ENCODE measurements at regions not wholly inside any gene's neighbourhood (a gene's known extent, or its start where the extent isn't known, plus 50 kb on each side); places are given as distances from the start of the nearest gene placed in this dataset.

- Histone ChIP-seq H4K91ac (ENCODE audit: low read depth, low read length, poor library complexity) (no peak overlapping the region), H3K14ac (ENCODE audit: low read length) (no peak overlapping the region), H2BK120ac (ENCODE audit: low read depth, low read length) (no peak overlapping the region), H4K8ac (ENCODE audit: low read depth, low read length) (no peak overlapping the region), H2BK5ac (ENCODE audit: low read length) (no peak overlapping the region), H3K27ac (replicated peaks; ENCODE audit: low read length) (no peak overlapping the region), H2BK12ac (ENCODE audit: low read length) (no peak overlapping the region), H3K23ac (ENCODE audit: low read depth, low read length, poor library complexity) (no peak overlapping the region), H2BK15ac (ENCODE audit: low read length) (no peak overlapping the region), H2AK5ac (ENCODE audit: low read depth, low read length) (no peak overlapping the region), H3K36me3 (replicated peaks in 1 of 2; ENCODE audit: control insufficient read depth in 2 of 2, insufficient read depth in 2 of 2, low read length in 2 of 2) (no peaks in the 10 kb centered on the region), H3K9ac (ENCODE audit: low read depth, low read length, poor library complexity) (no peak overlapping the region), H3K79me1 (ENCODE audit: low read depth, low read length) (no peaks in the 10 kb centered on the region), H3K4me3 (ENCODE audit: low read length in 2 of 2) (no peak overlapping the region), H3K4me1 (ENCODE audit: control insufficient read depth in 2 of 2, insufficient read depth in 1 of 2, low read depth in 1 of 2, low read length in 2 of 2) (peaks cover 22 to 28% of the 10 kb centered on the region in 2 donors), H3K9me3 (replicated peaks in 1 of 2; ENCODE audit: control insufficient read depth in 2 of 2, insufficient read depth in 1 of 2, low read depth in 1 of 2, low read length in 2 of 2) (no peaks in the 10 kb centered on the region), H3K18ac (ENCODE audit: low read length) (no peak overlapping the region), H3K4me2 (ENCODE audit: insufficient read depth, low read length, poor library complexity, severe bottlenecking) (no peak overlapping the region), H2AFZ (ENCODE audit: low read length) (no peak overlapping the region), H3K4ac (ENCODE audit: low read length) (no peak overlapping the region), H3K27me3 (ENCODE audit: control insufficient read depth in 3 of 3, insufficient read depth in 3 of 3, low read depth in 1 of 3, low read length in 3 of 3) (no peaks in the 10 kb centered on the region)
- no peak for DNase-seq (ENCODE audit: low spot score)
- WGBS, 2 donors (ENCODE audit: extremely low coverage in 2 of 2, insufficient read length in 2 of 2, insufficient replicate concordance in 1 of 2), result no CpG with 5 or more reads among the region's 4 CpGs
Observed at GRCh38 chr10:78550090-78550489, 516.4 kb downstream of the RPS24 start.

- WGBS, 2 donors (ENCODE audit: extremely low coverage in 2 of 2, insufficient read length in 2 of 2, insufficient replicate concordance in 1 of 2), result no CpG with 5 or more reads among the region's 4 CpGs
- Histone ChIP-seq H2BK15ac (ENCODE audit: low read length) (no peak overlapping the region), H3K4me1 (ENCODE audit: control insufficient read depth in 2 of 2, insufficient read depth in 1 of 2, low read depth in 1 of 2, low read length in 2 of 2) (peaks cover 22 to 28% of the 10 kb centered on the region in 2 donors), H2BK12ac (ENCODE audit: low read length) (no peak overlapping the region), H3K18ac (ENCODE audit: low read length) (no peak overlapping the region), H2AFZ (ENCODE audit: low read length) (no peak overlapping the region), H3K36me3 (replicated peaks in 1 of 2; ENCODE audit: control insufficient read depth in 2 of 2, insufficient read depth in 2 of 2, low read length in 2 of 2) (no peaks in the 10 kb centered on the region), H2BK5ac (ENCODE audit: low read length) (no peak overlapping the region), H4K91ac (ENCODE audit: low read depth, low read length, poor library complexity) (no peak overlapping the region), H3K23ac (ENCODE audit: low read depth, low read length, poor library complexity) (no peak overlapping the region), H3K14ac (ENCODE audit: low read length) (no peak overlapping the region), H3K4me2 (ENCODE audit: insufficient read depth, low read length, poor library complexity, severe bottlenecking) (no peak overlapping the region), H4K8ac (ENCODE audit: low read depth, low read length) (no peak overlapping the region), H2AK5ac (ENCODE audit: low read depth, low read length) (no peak overlapping the region), H3K9ac (ENCODE audit: low read depth, low read length, poor library complexity) (no peak overlapping the region), H2BK120ac (ENCODE audit: low read depth, low read length) (no peak overlapping the region), H3K4me3 (ENCODE audit: low read length in 2 of 2) (no peak overlapping the region), H3K4ac (ENCODE audit: low read length) (no peak overlapping the region), H3K27ac (replicated peaks; ENCODE audit: low read length) (no peak overlapping the region), H3K27me3 (ENCODE audit: control insufficient read depth in 3 of 3, insufficient read depth in 3 of 3, low read depth in 1 of 3, low read length in 3 of 3) (no peaks in the 10 kb centered on the region), H3K79me1 (ENCODE audit: low read depth, low read length) (no peaks in the 10 kb centered on the region), H3K9me3 (replicated peaks in 1 of 2; ENCODE audit: control insufficient read depth in 2 of 2, insufficient read depth in 1 of 2, low read depth in 1 of 2, low read length in 2 of 2) (no peaks in the 10 kb centered on the region)
- no peak for DNase-seq (ENCODE audit: low spot score)
Observed at GRCh38 chr10:78550716-78551115, 517.1 kb downstream of the RPS24 start.

- Histone ChIP-seq H3K27ac (replicated peaks; ENCODE audit: low read length) (no peak overlapping the region), H3K4me2 (ENCODE audit: insufficient read depth, low read length, poor library complexity, severe bottlenecking) (no peak overlapping the region), H3K4me3 (ENCODE audit: low read length in 2 of 2) (no peak overlapping the region), H2AFZ (ENCODE audit: low read length) (peak overlapping the region; percentile 85), H2BK12ac (ENCODE audit: low read length) (no peak overlapping the region), H3K14ac (ENCODE audit: low read length) (peak overlapping the region; percentile 25), H3K79me1 (ENCODE audit: low read depth, low read length) (no peaks in the 10 kb centered on the region), H2BK15ac (ENCODE audit: low read length) (peak overlapping the region; percentile 51), H3K36me3 (replicated peaks in 1 of 2; ENCODE audit: control insufficient read depth in 2 of 2, insufficient read depth in 2 of 2, low read length in 2 of 2) (no peaks in the 10 kb centered on the region), H2BK120ac (ENCODE audit: low read depth, low read length) (no peak overlapping the region), H3K4me1 (ENCODE audit: control insufficient read depth in 2 of 2, insufficient read depth in 1 of 2, low read depth in 1 of 2, low read length in 2 of 2) (peaks cover 22 to 28% of the 10 kb centered on the region in 2 donors), H4K8ac (ENCODE audit: low read depth, low read length) (no peak overlapping the region), H3K9ac (ENCODE audit: low read depth, low read length, poor library complexity) (no peak overlapping the region), H2BK5ac (ENCODE audit: low read length) (no peak overlapping the region), H3K4ac (ENCODE audit: low read length) (no peak overlapping the region), H3K18ac (ENCODE audit: low read length) (peak overlapping the region; percentile 86), H3K27me3 (ENCODE audit: control insufficient read depth in 3 of 3, insufficient read depth in 3 of 3, low read depth in 1 of 3, low read length in 3 of 3) (no peaks in the 10 kb centered on the region), H2AK5ac (ENCODE audit: low read depth, low read length) (peak overlapping the region; percentile 2), H3K23ac (ENCODE audit: low read depth, low read length, poor library complexity) (no peak overlapping the region), H4K91ac (ENCODE audit: low read depth, low read length, poor library complexity) (no peak overlapping the region), H3K9me3 (replicated peaks in 1 of 2; ENCODE audit: control insufficient read depth in 2 of 2, insufficient read depth in 1 of 2, low read depth in 1 of 2, low read length in 2 of 2) (no peaks in the 10 kb centered on the region)
- WGBS, 2 donors (ENCODE audit: extremely low coverage in 2 of 2, insufficient read length in 2 of 2, insufficient replicate concordance in 1 of 2), result no CpG with 5 or more reads among the region's 10 CpGs
- DNase-seq (ENCODE audit: low spot score), result no peak
Observed at GRCh38 chr10:78551184-78552005, 517.4 kb upstream of the ZMIZ1 start.

GRCh38 chr10:78552261-78552811 lies 516.4 kb upstream of the ZMIZ1 start:
- Histone ChIP-seq H3K18ac (ENCODE audit: low read length) (peak overlapping the region; percentile 81), H4K8ac (ENCODE audit: low read depth, low read length) (no peak overlapping the region), H2BK12ac (ENCODE audit: low read length) (peak overlapping the region; percentile 67), H3K36me3 (replicated peaks in 1 of 2; ENCODE audit: control insufficient read depth in 2 of 2, insufficient read depth in 2 of 2, low read length in 2 of 2) (no peaks in the 10 kb centered on the region), H3K9ac (ENCODE audit: low read depth, low read length, poor library complexity) (no peak overlapping the region), H2AK5ac (ENCODE audit: low read depth, low read length) (peak overlapping the region; percentile 64), H3K4me3 (ENCODE audit: low read length in 2 of 2) (no peak overlapping the region), H3K23ac (ENCODE audit: low read depth, low read length, poor library complexity) (no peak overlapping the region), H2AFZ (ENCODE audit: low read length) (peak overlapping the region; percentile 85), H3K4ac (ENCODE audit: low read length) (no peak overlapping the region), H3K79me1 (ENCODE audit: low read depth, low read length) (no peaks in the 10 kb centered on the region), H3K9me3 (replicated peaks in 1 of 2; ENCODE audit: control insufficient read depth in 2 of 2, insufficient read depth in 1 of 2, low read depth in 1 of 2, low read length in 2 of 2) (no peaks in the 10 kb centered on the region), H3K27me3 (ENCODE audit: control insufficient read depth in 3 of 3, insufficient read depth in 3 of 3, low read depth in 1 of 3, low read length in 3 of 3) (no peaks in the 10 kb centered on the region), H2BK120ac (ENCODE audit: low read depth, low read length) (peak overlapping the region; percentile 19), H3K14ac (ENCODE audit: low read length) (peak overlapping the region; percentile 40), H3K4me1 (ENCODE audit: control insufficient read depth in 2 of 2, insufficient read depth in 1 of 2, low read depth in 1 of 2, low read length in 2 of 2) (peaks cover 22 to 28% of the 10 kb centered on the region in 2 donors), H3K4me2 (ENCODE audit: insufficient read depth, low read length, poor library complexity, severe bottlenecking) (no peak overlapping the region), H2BK5ac (ENCODE audit: low read length) (peak overlapping the region; percentile 25), H3K27ac (replicated peaks; ENCODE audit: low read length) (no peak overlapping the region), H4K91ac (ENCODE audit: low read depth, low read length, poor library complexity) (no peak overlapping the region), H2BK15ac (ENCODE audit: low read length) (peak overlapping the region; percentile 51)
- no CpG with 5 or more reads among the region's 7 CpGs for WGBS, 2 donors (ENCODE audit: extremely low coverage in 2 of 2, insufficient read length in 2 of 2, insufficient replicate concordance in 1 of 2)
- DNase-seq (ENCODE audit: low spot score), result no peak

Measured in neuronal stem cell (in vitro differentiated cells).